ENCODE measurements at regions not wholly inside any gene's neighbourhood (a gene's known extent, or its start where the extent isn't known, plus 50 kb on each side); places are given as distances from the start of the nearest gene placed in this dataset.
A peak's percentile ranks its signal among the peaks of the same experiment; 100 is the strongest.

- no peak for DNase-seq (ENCODE audit: low spot score in 2 of 2)
- no peak overlapping the region for H3K4me3 ChIP-seq
- H3K27me3 ChIP-seq = no peaks in the 10 kb centered on the region
- peaks cover 0 to 8% (median 0%) of the 10 kb centered on the region in 4 donors for H3K9me3 ChIP-seq
- TF ChIP-seq POLR2A (IDR thresholded peaks at IDR 0.05) = no peak
- TF ChIP-seq EP300 (IDR thresholded peaks at IDR 0.05) = no peak
- TF ChIP-seq CTCF (IDR thresholded peaks at IDR 0.05) = no peak
- no peak overlapping the region for H3K27ac ChIP-seq
- WGBS, 2 donors = 92 to 94% methylated on average over 5 of the region's 5 CpGs
- no peaks in the 10 kb centered on the region for H3K4me1 ChIP-seq
- no peaks in the 10 kb centered on the region for H3K36me3 ChIP-seq
Measured at GRCh38 chr5:23147625-23148024, 294.5 kb upstream of the CDH12 start.

- TF ChIP-seq EP300 (IDR thresholded peaks at IDR 0.05) = no peak
- no peak for TF ChIP-seq CTCF (IDR thresholded peaks at IDR 0.05)
- TF ChIP-seq POLR2A (IDR thresholded peaks at IDR 0.05) = no peak
- Histone ChIP-seq H3K27me3 (no peaks in the 10 kb centered on the region), H3K4me1 (no peaks in the 10 kb centered on the region), H3K4me3 (no peak overlapping the region), H3K36me3 (no peaks in the 10 kb centered on the region), H3K27ac (no peak overlapping the region), H3K9me3 (peaks cover 0 to 8% (median 0%) of the 10 kb centered on the region in 4 donors)
- DNase-seq (ENCODE audit: low spot score in 2 of 2) = no peak
- 89 to 93% methylated on average over 11 of the region's 11 CpGs for WGBS, 2 donors
Measured at GRCh38 chr5:23146183-23146582, 293.0 kb upstream of the CDH12 start.

- Histone ChIP-seq H3K27ac (no peak overlapping the region), H3K36me3 (no peaks in the 10 kb centered on the region), H3K9me3 (no peaks in the 10 kb centered on the region), H3K4me1 (no peaks in the 10 kb centered on the region), H3K4me3 (no peak overlapping the region), H3K27me3 (no peaks in the 10 kb centered on the region)
- 5 to 8% methylated on average over 4 of the region's 4 CpGs for WGBS, 2 donors
- TF ChIP-seq EP300 (IDR thresholded peaks at IDR 0.05) (no peak), CTCF (IDR thresholded peaks at IDR 0.05) (peak in 2 of 5 experiments; percentile 13 to 15), POLR2A (IDR thresholded peaks at IDR 0.05) (no peak)
- no peak for DNase-seq (ENCODE audit: low spot score in 2 of 2)
Measured at GRCh38 chr5:23139338-23140171, 286.4 kb upstream of the CDH12 start.

- H3K9me3 ChIP-seq = no peaks in the 10 kb centered on the region
- TF ChIP-seq POLR2A (IDR thresholded peaks at IDR 0.05) = no peak
- no peak for TF ChIP-seq CTCF (IDR thresholded peaks at IDR 0.05)
- TF ChIP-seq EP300 (IDR thresholded peaks at IDR 0.05) = no peak
- no peak for DNase-seq (ENCODE audit: low spot score in 2 of 2)
- H3K27me3 ChIP-seq = no peaks in the 10 kb centered on the region
- 82 to 83% methylated on average over 2 of the region's 2 CpGs for WGBS, 2 donors
- no peak overlapping the region for H3K27ac ChIP-seq
- H3K36me3 ChIP-seq = no peaks in the 10 kb centered on the region
- no peaks in the 10 kb centered on the region for H3K4me1 ChIP-seq
- H3K4me3 ChIP-seq = no peak overlapping the region
Measured at GRCh38 chr5:23136958-23137357, 283.8 kb upstream of the CDH12 start.

- no peaks in the 10 kb centered on the region for H3K4me1 ChIP-seq
- no peak for DNase-seq (ENCODE audit: low spot score in 2 of 2)
- no peaks in the 10 kb centered on the region for H3K27me3 ChIP-seq
- peaks cover 0 to 4% (median 0%) of the 10 kb centered on the region in 4 donors for H3K9me3 ChIP-seq
- TF ChIP-seq EP300 (IDR thresholded peaks at IDR 0.05) (no peak), CTCF (IDR thresholded peaks at IDR 0.05) (no peak), POLR2A (IDR thresholded peaks at IDR 0.05) (no peak)
- WGBS, 2 donors = 79 to 88% methylated on average over 2 of the region's 2 CpGs
- no peak overlapping the region for H3K4me3 ChIP-seq
- H3K36me3 ChIP-seq = no peaks in the 10 kb centered on the region
- no peak overlapping the region for H3K27ac ChIP-seq
Measured at GRCh38 chr5:23132231-23132630, 279.1 kb upstream of the CDH12 start.
